Activated CD4-positive, alpha-beta memory T cell treated with anti-CD3 and anti-CD28 coated beads for 36 hours (primary cell): ENCODE measurements at regions not wholly inside any gene's neighbourhood (a gene's known extent, or its start where the extent isn't known, plus 50 kb on each side); places are given as distances from the start of the nearest gene placed in this dataset.

Experiments used
- CTCF ChIA-PET: fragments of 350-600 bp; sonication (Branson Sonifier 250); formaldehyde crosslinking; loops from one replicate; lab custom pipeline; 2021; ENCODE audit warnings: antibody characterized with exemption, inconsistent platforms; lab: Charles Lee
- POLR2A ChIA-PET: fragments of 350-600 bp; sonication (Branson Sonifier 250); formaldehyde crosslinking; loops from one replicate; lab custom pipeline; 2021; ENCODE audit warnings: antibody characterized with exemption; lab: Charles Lee
- DNase-seq: peaks from one replicate; pipeline ENCODE4 v3.0.0-alpha.2; 2020
- H3K27ac Mint-ChIP-seq: one replicate; pipeline ENCODE4 v1.8.0; 2021; ENCODE audit warnings: mixed read lengths
- H3K27me3 Mint-ChIP-seq: one replicate; pipeline ENCODE4 v1.8.0; 2021; ENCODE audit warnings: mixed read lengths
- H3K36me3 Mint-ChIP-seq: one replicate; pipeline ENCODE4 v1.8.0; 2021; ENCODE audit warnings: mixed read lengths
- H3K4me1 Mint-ChIP-seq: one replicate; pipeline ENCODE4 v1.8.0; 2021; ENCODE audit warnings: low read depth, mixed read lengths
- H3K4me3 Mint-ChIP-seq: one replicate; pipeline ENCODE4 v1.8.0; 2021; ENCODE audit warnings: mild to moderate bottlenecking, mixed read lengths
- H3K9me3 Mint-ChIP-seq: one replicate; pipeline ENCODE4 v1.8.0; 2021; ENCODE audit warnings: mixed read lengths
- intact Hi-C: fragments of 100-400 bp; cut with micrococcal nuclease; formaldehyde crosslinking; loops from one replicate; pipeline ENCODE4 v1.15.1; 2023

DNA sequence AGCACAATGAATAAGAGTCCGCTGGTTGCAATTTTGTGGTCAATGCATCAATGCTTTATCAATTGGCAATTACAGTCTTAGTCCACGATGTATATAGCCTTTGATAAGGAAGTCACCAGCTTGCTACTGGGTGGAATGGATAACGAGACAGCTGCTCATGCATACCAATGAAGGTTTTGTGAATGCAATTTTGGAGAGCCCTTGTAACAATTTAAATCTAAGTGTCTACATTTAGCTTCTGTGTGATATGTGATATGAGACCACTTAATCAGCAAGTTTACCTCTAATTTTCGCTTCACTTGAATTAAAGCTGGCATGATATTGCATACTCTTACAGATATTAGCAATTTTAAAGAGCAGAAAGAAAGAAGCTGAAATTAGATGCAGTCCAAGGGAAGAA, 543.9 kb downstream of the RNF144B start:
- intact Hi-C loops: no loop called here
- CTCF ChIA-PET: no interaction called here
- Mint-ChIP-seq H3K27ac (no peak overlapping the region), H3K4me1 (no peaks in the 10 kb centered on the region), H3K36me3 (no peaks in the 10 kb centered on the region), H3K4me3 (no peak overlapping the region), H3K27me3 (no peaks in the 10 kb centered on the region), H3K9me3 (peaks cover 2% of the 10 kb centered on the region)
- no peak for DNase-seq
- POLR2A ChIA-PET: no interaction called here

DNA sequence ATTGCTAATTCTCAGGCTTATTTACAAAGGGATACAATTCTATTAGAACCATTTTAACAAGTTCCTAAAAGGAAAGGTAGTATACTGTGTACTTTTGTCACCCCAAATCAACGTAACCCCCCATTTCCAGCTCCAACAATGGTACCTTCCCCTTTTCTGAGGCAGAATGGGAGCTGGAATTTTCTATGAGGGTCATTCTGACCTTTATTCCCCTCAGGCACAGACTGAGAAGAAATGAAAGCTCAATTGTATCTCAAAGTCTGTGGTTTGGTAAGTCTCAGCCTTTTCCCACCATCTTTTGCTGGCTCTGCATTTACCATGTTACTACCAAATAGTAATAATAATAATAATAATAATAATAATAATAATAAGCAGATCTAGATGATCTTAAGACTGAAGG, 571.0 kb downstream of the RNF144B start:
- H3K27ac Mint-ChIP-seq: no peak overlapping the region
- intact Hi-C loops: no loop called here
- H3K36me3 Mint-ChIP-seq: no peaks in the 10 kb centered on the region
- no peaks in the 10 kb centered on the region for H3K27me3 Mint-ChIP-seq
- DNase-seq: no peak
- no peak overlapping the region for H3K4me3 Mint-ChIP-seq
- H3K9me3 Mint-ChIP-seq: peaks cover 7% of the 10 kb centered on the region
- ChIA-PET POLR2A (no interaction called here), CTCF (no interaction called here)
- H3K4me1 Mint-ChIP-seq: no peaks in the 10 kb centered on the region

GRCh38 chr6:18961566-18961965, 574.4 kb downstream of the RNF144B start:
- no peak overlapping the region for H3K4me3 Mint-ChIP-seq
- ChIA-PET CTCF (no interaction called here), POLR2A (no interaction called here)
- H3K4me1 Mint-ChIP-seq: no peaks in the 10 kb centered on the region
- no peaks in the 10 kb centered on the region for H3K27me3 Mint-ChIP-seq
- intact Hi-C loops: no loop called here
- DNase-seq: no peak
- no peaks in the 10 kb centered on the region for H3K36me3 Mint-ChIP-seq
- H3K9me3 Mint-ChIP-seq: peaks cover 14% of the 10 kb centered on the region
- H3K27ac Mint-ChIP-seq: no peak overlapping the region

DNA sequence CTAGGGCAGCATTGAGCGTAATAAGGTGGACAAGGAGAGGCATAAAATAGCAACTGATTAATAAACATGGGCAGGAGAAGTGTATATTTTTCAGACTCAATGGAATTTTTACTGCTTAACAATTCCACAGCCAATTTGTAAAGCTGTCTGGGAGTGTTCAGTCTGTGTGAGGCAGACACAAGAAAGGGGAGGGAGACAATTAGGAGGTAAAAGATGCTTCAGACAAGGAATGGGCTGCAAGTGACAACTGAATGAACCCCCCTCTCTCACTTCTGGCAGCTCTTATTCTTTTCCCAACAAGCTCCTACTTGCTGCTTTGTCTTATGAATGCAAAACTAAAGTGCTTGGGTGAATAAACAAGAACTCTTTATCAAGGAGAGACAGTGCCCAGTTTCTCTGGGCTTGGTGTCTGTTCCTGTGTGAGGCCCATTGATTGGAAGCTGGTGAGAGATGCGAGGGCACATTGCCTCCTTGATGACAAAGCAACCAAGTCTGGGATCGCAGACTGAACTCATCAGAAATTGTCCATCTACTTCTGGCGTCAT, 575.3 kb downstream of the RNF144B start:
- no peaks in the 10 kb centered on the region for H3K36me3 Mint-ChIP-seq
- POLR2A ChIA-PET: no interaction called here

GRCh38 chr6:18963439-18963838, 576.3 kb downstream of the RNF144B start:
- H3K9me3 Mint-ChIP-seq: peaks cover 10% of the 10 kb centered on the region

More for the DNA sequence above, 575.3 kb downstream of the RNF144B start:
- intact Hi-C loops: no loop called here
- no peak overlapping the region for H3K27ac Mint-ChIP-seq
- no peaks in the 10 kb centered on the region for H3K4me1 Mint-ChIP-seq
- CTCF ChIA-PET: no interaction called here
- DNase-seq: no peak
- H3K27me3 Mint-ChIP-seq: no peaks in the 10 kb centered on the region
- H3K9me3 Mint-ChIP-seq: peaks cover 10% of the 10 kb centered on the region
- H3K4me3 Mint-ChIP-seq: no peak overlapping the region

GRCh38 chr6:18973251-18973650, 586.1 kb downstream of the RNF144B start:
- POLR2A ChIA-PET: no interaction called here

More at GRCh38 chr6:18963439-18963838, 576.3 kb downstream of the RNF144B start:
- Mint-ChIP-seq H3K4me3 (no peak overlapping the region), H3K27ac (no peak overlapping the region), H3K4me1 (no peaks in the 10 kb centered on the region), H3K27me3 (no peaks in the 10 kb centered on the region), H3K36me3 (no peaks in the 10 kb centered on the region)
- POLR2A ChIA-PET: no interaction called here
- CTCF ChIA-PET: no interaction called here
- DNase-seq: no peak
- intact Hi-C loops: no loop called here

DNA sequence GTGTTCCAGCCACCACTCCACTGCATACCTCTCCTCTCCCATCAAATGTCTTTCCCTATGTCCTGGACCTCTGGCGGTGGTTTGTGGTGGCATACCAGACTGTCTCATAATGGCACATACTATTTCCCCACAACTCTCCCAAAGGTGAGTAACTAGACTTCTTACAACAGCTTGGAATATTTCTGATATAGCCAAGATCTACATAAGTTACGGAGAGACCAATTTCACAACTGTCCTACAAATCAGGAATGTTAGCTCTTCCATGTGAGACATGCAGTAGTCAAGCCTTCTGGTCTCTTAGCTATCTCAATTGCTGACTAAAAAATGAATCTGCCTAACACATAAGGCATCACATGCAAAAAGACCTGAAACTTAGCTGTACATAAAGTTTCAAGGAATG, 588.9 kb downstream of the RNF144B start:
- Mint-ChIP-seq H3K9me3 (peaks cover under 1% of the 10 kb centered on the region), H3K27ac (no peak overlapping the region), H3K36me3 (no peaks in the 10 kb centered on the region), H3K27me3 (no peaks in the 10 kb centered on the region), H3K4me1 (no peaks in the 10 kb centered on the region), H3K4me3 (no peak overlapping the region)
- no peak for DNase-seq
- intact Hi-C loops: no loop called here
- ChIA-PET CTCF (no interaction called here), POLR2A (interaction anchor here (0.6 kb wide), 1 partner anchor 90 kb away, joined by 3 read pairs; no protein-coding TSS in a partner anchor)

More at GRCh38 chr6:18973251-18973650, 586.1 kb downstream of the RNF144B start:
- intact Hi-C loops: no loop called here
- H3K27ac Mint-ChIP-seq: no peak overlapping the region
- H3K36me3 Mint-ChIP-seq: no peaks in the 10 kb centered on the region
- CTCF ChIA-PET: no interaction called here
- H3K9me3 Mint-ChIP-seq: no peaks in the 10 kb centered on the region
- H3K4me1 Mint-ChIP-seq: no peaks in the 10 kb centered on the region
- DNase-seq: no peak
- H3K4me3 Mint-ChIP-seq: no peak overlapping the region
- H3K27me3 Mint-ChIP-seq: no peaks in the 10 kb centered on the region

- peaks cover 2% of the 10 kb centered on the region for H3K9me3 Mint-ChIP-seq
- no peak for DNase-seq
- ChIA-PET POLR2A (interaction anchor here (0.6 kb wide), 1 partner anchor 90 kb away, joined by 3 read pairs; no protein-coding TSS in a partner anchor), CTCF (no interaction called here)
- no peak overlapping the region for H3K4me3 Mint-ChIP-seq
- H3K4me1 Mint-ChIP-seq: no peaks in the 10 kb centered on the region
- H3K36me3 Mint-ChIP-seq: no peaks in the 10 kb centered on the region
- intact Hi-C loops: no loop called here
- H3K27me3 Mint-ChIP-seq: no peaks in the 10 kb centered on the region
- H3K27ac Mint-ChIP-seq: no peak overlapping the region
Measured at GRCh38 chr6:18976966-18977365, 589.8 kb downstream of the RNF144B start.

DNA sequence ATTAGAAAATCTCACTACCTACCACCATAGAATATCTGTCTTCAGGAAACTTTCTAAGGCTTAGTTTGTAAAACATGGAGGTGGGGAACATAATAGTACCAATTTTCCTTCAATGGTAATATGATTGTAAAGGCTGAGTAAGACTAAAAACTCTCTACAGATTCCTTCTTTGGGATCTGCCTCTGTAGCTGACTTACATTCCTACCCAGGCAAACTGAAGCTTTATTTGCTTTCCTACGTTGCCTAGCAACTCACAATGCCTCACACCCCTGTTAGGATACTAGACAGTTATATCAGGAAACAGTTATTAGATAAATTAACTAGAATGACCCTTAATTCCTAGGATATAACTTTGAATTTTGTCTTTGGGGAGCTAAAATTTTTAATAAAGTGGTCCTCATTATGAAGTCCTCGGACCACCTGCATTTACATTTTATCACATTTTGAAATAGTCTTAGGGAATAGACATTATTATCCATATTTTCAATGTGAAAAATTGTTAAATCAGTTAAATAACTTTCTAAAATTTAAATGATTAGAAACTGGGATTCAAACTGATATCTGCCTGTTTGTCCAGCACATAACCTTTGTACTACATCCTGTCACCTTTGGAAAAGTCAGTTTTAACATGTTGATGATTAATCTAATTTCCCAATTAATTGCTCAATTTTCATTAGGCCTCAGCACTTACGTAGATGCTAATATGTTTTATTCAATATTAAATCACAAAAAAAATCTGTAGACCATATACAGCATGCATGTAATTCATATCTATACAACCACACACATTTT, 591.4 kb downstream of the RNF144B start:
- POLR2A ChIA-PET: no interaction called here
- no peak overlapping the region for H3K4me3 Mint-ChIP-seq
- no peaks in the 10 kb centered on the region for H3K4me1 Mint-ChIP-seq
- no peak overlapping the region for H3K27ac Mint-ChIP-seq
- CTCF ChIA-PET: no interaction called here
- peaks cover 5% of the 10 kb centered on the region for H3K9me3 Mint-ChIP-seq
- no peaks in the 10 kb centered on the region for H3K27me3 Mint-ChIP-seq
- DNase-seq: no peak
- no peaks in the 10 kb centered on the region for H3K36me3 Mint-ChIP-seq
- intact Hi-C loops: no loop called here

DNA sequence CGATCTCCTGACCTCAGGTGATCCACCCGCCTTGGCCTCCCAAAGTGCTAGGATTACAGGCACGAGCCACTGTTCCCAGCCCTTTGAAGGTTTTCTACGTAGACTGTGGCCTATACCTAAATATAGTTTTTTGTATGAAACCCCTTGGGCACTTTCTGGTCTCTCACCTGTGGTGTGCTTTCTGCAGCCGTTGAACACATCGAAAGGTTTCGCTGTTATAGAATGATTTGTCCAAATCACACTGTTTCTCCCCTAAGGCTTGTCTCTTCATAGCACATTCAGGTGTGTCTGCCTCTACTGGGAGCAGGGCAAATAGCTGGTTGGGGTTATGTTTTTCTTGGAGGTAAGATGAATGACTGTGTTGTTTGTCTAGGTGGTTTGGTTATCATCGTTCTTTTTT, 597.9 kb downstream of the RNF144B start:
- DNase-seq: no peak
- no peaks in the 10 kb centered on the region for H3K36me3 Mint-ChIP-seq
- H3K4me1 Mint-ChIP-seq: no peaks in the 10 kb centered on the region
- POLR2A ChIA-PET: no interaction called here
- H3K9me3 Mint-ChIP-seq: peaks cover 6% of the 10 kb centered on the region
- no peak overlapping the region for H3K4me3 Mint-ChIP-seq
- H3K27me3 Mint-ChIP-seq: no peaks in the 10 kb centered on the region
- intact Hi-C loops: no loop called here
- no peak overlapping the region for H3K27ac Mint-ChIP-seq
- CTCF ChIA-PET: no interaction called here

- no peaks in the 10 kb centered on the region for H3K36me3 Mint-ChIP-seq
- H3K9me3 Mint-ChIP-seq: peaks cover 6% of the 10 kb centered on the region
- no peak overlapping the region for H3K4me3 Mint-ChIP-seq
- H3K27ac Mint-ChIP-seq: no peak overlapping the region
- no peak for DNase-seq
- H3K27me3 Mint-ChIP-seq: no peaks in the 10 kb centered on the region
- ChIA-PET POLR2A (no interaction called here), CTCF (no interaction called here)
- H3K4me1 Mint-ChIP-seq: no peaks in the 10 kb centered on the region
- intact Hi-C loops: no loop called here
Measured at GRCh38 chr6:18985996-18986395, 598.8 kb downstream of the RNF144B start.

DNA sequence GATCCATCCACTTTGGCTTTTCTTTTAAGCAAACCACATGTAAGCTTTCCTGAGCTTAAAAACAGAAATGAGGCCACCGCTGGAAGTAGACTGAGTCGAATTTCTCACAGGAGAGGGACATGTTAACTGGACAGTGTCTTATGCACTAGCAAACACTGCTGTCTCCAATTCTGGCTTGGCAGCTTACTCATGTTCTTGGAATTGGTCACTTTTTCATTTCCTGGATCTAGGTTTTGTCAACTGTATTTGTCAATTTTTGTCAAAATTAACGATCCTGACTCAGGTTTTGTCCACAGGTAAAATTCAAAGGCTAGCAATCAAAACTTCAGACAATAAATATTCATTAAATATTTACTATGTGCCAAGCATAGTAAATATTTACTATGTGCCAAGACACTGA, 601.5 kb downstream of the RNF144B start:
- ChIA-PET CTCF (no interaction called here), POLR2A (no interaction called here)
- DNase-seq: no peak
- Mint-ChIP-seq H3K36me3 (no peaks in the 10 kb centered on the region), H3K9me3 (peaks cover under 1% of the 10 kb centered on the region), H3K4me1 (no peaks in the 10 kb centered on the region), H3K27me3 (no peaks in the 10 kb centered on the region), H3K4me3 (no peak overlapping the region), H3K27ac (no peak overlapping the region)
- intact Hi-C loops: no loop called here
